Ishikawa (cell line): ENCODE measurements at regions not wholly inside any gene's neighbourhood (a gene's known extent, or its start where the extent isn't known, plus 50 kb on each side); places are given as distances from the start of the nearest gene placed in this dataset.

Experiments
- CEBPB ChIP-seq: IDR thresholded peaks from 2 replicates; pipeline ENCODE4 v1.6.1; 2012
- CREB1 ChIP-seq: IDR thresholded peaks from 2 replicates; pipeline ENCODE4 v1.6.1; 2012; ENCODE audit warnings: low read depth
- EGR1 ChIP-seq: IDR thresholded peaks from 2 replicates; pipeline ENCODE4 v1.6.1; 2012
- EP300 ChIP-seq: IDR thresholded peaks from 2 replicates; pipeline ENCODE4 v1.6.1; 2012; ENCODE audit warnings: borderline replicate concordance
- NFIC ChIP-seq: IDR thresholded peaks from 2 replicates; pipeline ENCODE4 v1.6.1; 2012
- TAF1 ChIP-seq: IDR thresholded peaks from 2 replicates; pipeline ENCODE4 v1.6.1; 2012; ENCODE audit warnings: low read depth, mild to moderate bottlenecking
- TCF12 ChIP-seq: IDR thresholded peaks from 2 replicates; pipeline ENCODE4 v1.6.1; 2012; ENCODE audit warnings: low read depth
- TEAD4 ChIP-seq: IDR thresholded peaks from 2 replicates; pipeline ENCODE4 v1.6.1; 2012
- YY1 ChIP-seq: IDR thresholded peaks from 2 replicates; pipeline ENCODE4 v1.6.1; 2012; ENCODE audit warnings: low read depth
- ZBTB7A ChIP-seq: IDR thresholded peaks from 2 replicates; pipeline ENCODE4 v1.6.1; 2012; ENCODE audit warnings: low read depth
- TF ChIP-seq, protein P1 (sequence below): IDR thresholded peaks from 2 replicates; pipeline ENCODE4 v1.6.1; 2012
- TF ChIP-seq, protein P2 (sequence below): IDR thresholded peaks from 2 replicates; pipeline ENCODE4 v1.6.1; 2012

DNA sequence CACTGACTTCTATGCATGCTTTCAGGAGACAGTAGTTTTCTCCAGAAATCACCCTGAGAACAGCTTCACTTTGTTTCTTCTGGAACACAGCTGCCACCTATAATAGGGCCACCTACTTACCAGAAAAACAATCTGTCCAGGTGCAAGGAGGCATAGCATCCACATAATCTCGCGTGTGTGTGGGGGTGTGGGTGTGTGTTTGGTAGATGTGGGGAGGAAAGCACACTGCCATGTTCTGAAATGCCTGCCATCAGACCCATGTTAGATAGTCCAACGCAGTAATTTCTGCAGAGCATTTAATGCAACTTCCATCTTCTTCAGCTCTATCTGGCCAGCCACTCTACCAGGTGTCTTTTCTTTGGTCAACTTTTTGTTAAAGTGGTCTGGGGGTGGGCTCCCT is 102.9 kb downstream of the ACER2 start:
- TF ChIP-seq YY1 (no peak), TAF1 (no peak), CREB1 (no peak), EP300 (no peak), NFIC (no peak), EGR1 (no peak), ZBTB7A (no peak), CEBPB (no peak), TCF12 (no peak), TEAD4 (no peak)
- TF ChIP-seq, protein P1, sequence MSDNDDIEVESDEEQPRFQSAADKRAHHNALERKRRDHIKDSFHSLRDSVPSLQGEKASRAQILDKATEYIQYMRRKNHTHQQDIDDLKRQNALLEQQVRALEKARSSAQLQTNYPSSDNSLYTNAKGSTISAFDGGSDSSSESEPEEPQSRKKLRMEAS = no peak
- TF ChIP-seq, protein P2, sequence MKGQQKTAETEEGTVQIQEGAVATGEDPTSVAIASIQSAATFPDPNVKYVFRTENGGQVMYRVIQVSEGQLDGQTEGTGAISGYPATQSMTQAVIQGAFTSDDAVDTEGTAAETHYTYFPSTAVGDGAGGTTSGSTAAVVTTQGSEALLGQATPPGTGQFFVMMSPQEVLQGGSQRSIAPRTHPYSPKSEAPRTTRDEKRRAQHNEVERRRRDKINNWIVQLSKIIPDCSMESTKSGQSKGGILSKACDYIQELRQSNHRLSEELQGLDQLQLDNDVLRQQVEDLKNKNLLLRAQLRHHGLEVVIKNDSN = no peak
